Activated CD4-positive, alpha-beta T cell treated with anti-CD3 and anti-CD28 coated beads for 4 hours (primary cell): ENCODE measurements at regions not wholly inside any gene's neighbourhood (a gene's known extent, or its start where the extent isn't known, plus 50 kb on each side); places are given as distances from the start of the nearest gene placed in this dataset.

Experiments
- DNase-seq, 2 donors: peaks; one replicate each; pipeline ENCODE4 v3.0.0-alpha.2; 2020

DNA sequence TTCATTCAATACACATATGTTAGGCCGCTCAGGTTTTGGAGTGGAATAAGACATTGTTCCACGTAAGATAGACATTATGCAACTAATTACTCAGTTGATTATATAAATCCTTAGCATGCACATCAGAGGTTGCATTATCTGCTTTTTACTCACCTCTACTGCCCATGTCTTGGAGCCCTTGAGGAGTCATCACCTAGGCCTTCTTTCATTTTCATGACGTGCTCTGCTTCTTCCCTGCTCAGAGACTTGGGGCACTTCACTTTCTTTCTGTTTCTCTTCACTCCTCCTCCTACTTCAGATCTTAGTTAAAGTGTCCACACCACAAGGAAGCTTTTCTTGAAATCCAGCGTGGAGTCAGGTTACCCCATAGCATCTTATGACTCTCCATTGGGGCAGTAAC lies 241.1 kb downstream of the TLR4 start:
- DNase-seq: no peak

- no peak for DNase-seq
Observed at GRCh38 chr9:117951127-117951526, 246.9 kb downstream of the TLR4 start.

GRCh38 chr9:117952581-117952980 lies 248.4 kb downstream of the TLR4 start:
- no peak for DNase-seq

DNA sequence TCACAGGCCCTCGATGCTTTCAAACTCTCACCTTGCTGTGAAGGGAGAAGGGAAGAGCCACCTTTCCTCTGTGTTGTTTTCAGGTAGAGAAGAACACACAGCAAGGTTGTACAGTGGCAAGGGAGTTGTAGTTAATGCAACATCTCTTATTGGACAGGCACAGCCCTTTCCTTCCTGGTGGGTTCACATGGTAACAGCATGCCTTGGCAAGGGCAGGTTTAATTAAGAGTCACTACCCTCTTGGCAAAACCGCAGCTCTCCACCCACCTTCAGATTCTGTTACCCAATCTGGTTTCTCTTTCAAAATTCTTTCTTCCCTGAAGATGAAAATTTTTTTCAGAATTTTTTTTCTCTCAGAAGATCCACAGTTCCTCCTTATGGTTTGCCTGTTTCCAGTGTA lies 253.1 kb downstream of the TLR4 start:
- DNase-seq: no peak

DNA sequence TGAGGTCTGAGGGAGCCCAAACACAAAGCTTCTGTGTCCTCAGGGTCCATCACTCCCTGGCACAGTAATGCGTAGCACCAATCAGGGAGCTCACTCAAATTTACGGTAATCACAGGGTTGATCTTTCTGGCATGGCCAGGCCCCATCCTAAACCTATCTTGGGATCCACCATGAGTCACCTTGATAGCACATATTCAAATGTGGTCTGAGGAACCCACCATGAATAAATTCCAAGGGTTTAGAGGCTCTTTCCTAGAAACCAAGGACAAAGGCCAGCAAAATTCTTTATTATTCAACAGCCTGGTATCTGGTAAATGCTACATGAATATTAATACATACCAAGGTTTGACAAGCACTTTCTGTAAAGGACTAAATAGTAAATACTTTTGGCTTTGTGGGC lies 254.5 kb downstream of the TLR4 start:
- DNase-seq: no peak

DNA sequence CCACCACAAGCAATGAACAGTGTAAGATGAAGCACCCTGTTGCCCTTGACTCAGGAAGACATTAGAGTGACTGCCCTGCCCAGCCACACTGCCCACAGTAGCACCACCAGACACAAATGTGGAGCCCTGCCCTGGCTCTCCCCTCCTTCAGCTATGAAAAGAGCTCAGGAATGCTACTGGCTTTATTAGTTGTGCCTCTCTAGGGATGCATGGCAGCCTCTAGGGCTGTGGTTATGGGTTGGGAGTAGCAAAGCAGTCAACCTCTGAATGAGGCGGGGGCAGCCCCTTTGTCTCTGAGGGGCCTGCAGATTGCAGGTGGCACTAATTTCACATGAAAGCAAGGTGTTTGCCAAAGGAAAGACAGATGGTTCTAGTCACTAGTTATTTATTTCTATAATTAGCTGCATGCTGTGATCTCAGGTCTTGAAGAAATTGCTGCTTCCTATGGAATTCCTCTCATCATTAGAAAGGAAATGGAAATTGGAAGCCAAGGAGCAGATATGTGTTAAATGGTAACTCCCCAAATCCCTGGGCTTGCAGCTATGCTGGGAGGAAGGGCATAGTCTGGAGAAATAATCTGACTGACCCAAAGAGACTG lies 259.4 kb downstream of the TLR4 start:
- no peak for DNase-seq

- no peak for DNase-seq
Observed at GRCh38 chr9:117970276-117971050, 266.3 kb downstream of the TLR4 start.

GRCh38 chr9:117974108-117974507 lies 269.9 kb downstream of the TLR4 start:
- DNase-seq: no peak

- no peak for DNase-seq
Observed at GRCh38 chr9:117979914-117980313, 275.7 kb downstream of the TLR4 start.

- DNase-seq: no peak
Observed at GRCh38 chr9:117987945-117988344, 283.7 kb downstream of the TLR4 start.

GRCh38 chr9:117992006-117992405 lies 287.8 kb downstream of the TLR4 start:
- no peak for DNase-seq

DNA sequence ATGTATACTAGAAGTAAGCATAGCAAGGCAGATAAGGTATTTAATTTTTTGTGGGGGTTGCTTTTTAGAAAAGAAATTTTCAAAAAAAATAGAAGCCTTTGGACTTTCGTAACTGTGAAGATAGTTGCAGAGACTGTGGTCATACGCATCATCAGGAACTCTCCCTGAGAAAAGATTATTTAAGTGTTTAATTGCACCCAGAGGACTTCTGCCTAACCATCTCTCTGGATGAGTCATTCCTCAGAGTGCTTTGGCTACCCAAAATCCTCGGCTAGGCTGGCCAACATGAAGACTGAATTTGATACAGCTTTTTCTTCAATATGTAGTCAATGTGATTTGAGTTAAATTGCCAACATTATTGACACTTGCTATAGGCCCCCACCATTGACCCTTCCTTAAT lies 296.4 kb downstream of the TLR4 start:
- no peak for DNase-seq

- DNase-seq: no peak
Observed at GRCh38 chr9:118003240-118003639, 299.0 kb downstream of the TLR4 start.

GRCh38 chr9:118008246-118008645 lies 304.0 kb downstream of the TLR4 start:
- DNase-seq: no peak

DNA sequence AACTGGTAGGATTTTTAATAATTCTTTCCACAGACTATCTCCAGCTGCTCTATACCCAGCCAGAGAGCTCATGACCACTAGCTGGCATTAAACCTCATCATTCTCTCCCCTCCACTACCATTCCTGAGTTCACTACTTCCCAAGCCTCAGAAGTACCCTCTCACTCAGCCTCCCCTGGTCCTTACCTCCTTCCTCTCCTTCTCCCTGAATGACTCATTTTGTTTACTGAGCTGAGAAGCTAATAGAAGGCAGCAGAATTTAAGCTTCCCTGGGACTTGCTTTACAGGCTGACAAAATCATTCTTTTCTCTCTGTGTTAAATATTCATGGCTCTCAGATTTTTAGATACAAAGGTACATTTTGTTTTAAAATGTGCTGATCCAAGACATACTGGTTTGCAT lies 305.4 kb downstream of the TLR4 start:
- no peak for DNase-seq

GRCh38 chr9:118017607-118018122 lies 313.5 kb downstream of the TLR4 start:
- no peak for DNase-seq

GRCh38 chr9:118023644-118024043 lies 319.4 kb downstream of the TLR4 start:
- DNase-seq: no peak

GRCh38 chr9:118028225-118028624 lies 324.0 kb downstream of the TLR4 start:
- DNase-seq: no peak

DNA sequence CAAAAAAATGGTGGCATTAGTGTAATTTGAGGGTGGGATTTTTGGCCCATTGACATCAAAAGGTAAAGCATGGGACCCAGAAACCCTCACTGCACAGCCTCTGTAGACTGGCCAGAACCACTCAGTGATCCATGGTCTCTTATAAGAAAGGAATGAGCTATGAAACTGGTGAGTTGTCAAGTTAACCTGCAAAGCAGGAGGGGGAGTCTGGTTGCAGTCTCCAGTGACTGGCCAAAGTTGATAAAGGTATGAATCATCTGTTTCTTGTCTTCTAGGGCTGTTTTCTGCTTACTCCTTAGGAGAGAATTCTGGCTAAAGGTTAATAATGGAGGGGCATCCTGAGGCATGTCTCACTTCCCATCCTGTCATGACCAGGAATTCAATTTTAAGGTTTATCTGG lies 325.2 kb downstream of the TLR4 start:
- no peak for DNase-seq

- no peak for DNase-seq
Observed at GRCh38 chr9:118034701-118035100, 330.5 kb downstream of the TLR4 start.

DNA sequence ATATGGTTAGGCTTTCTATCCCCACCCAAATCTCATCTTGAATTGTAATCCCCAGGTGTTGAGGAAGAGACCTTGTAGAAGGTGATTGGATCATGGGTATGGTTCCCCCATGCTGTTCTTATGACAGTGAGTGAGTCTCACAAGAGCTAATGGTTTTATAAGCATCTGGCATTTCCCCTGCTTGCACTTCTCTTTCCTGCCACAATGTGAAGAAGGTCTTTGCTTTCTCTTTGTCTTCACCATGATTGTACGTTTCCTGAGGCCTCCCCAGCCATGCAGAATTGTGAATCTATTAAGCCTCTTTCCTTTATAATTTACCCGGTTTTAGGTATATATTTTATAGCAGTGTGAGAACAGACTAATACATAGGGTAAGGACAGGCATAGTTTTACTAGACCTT lies 334.5 kb downstream of the TLR4 start:
- no peak for DNase-seq

- no peak for DNase-seq
Observed at GRCh38 chr9:118058227-118058626, 354.0 kb downstream of the TLR4 start.

DNA sequence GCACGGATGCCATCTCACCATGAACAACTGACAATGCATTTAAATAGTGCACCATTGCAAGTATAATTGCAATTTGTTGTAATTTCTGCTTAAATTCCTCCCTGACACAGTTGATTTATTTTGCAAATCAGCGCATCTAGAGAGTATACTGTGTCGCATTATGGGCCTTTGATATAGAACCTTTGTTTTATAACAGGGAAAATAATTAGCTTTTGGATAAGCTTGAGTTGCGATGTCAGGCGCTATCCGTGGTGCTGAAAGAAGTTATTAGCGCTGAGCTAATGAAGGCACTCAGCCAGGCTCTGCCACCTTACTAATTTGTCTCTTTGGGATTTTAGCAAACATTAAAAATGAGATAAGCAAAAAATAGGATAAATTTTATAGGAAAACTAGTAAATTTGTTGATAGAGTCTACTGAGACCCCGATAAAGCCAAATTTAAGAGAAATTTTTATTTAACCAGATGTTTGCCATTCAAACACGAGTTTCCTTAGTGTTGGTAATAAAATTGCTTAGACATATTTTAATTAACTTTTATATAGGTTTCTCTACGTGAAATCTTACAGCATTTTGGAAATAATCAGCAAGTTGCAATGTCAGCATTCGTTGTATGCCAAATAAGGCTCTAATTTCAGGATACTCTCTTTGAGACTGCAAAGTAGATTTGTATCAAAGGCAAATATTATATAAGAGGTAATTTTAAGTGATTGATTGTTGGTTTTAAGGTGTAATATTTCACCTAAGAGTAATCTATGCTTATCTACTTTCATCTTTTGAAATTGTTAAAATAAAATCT lies 355.5 kb downstream of the TLR4 start:
- no peak for DNase-seq

GRCh38 chr9:118083161-118083560 lies 379.0 kb downstream of the TLR4 start:
- no peak for DNase-seq
